ENCODE measurements at regions not wholly inside any gene's neighbourhood (a gene's known extent, or its start where the extent isn't known, plus 50 kb on each side); places are given as distances from the start of the nearest gene placed in this dataset.

DNA sequence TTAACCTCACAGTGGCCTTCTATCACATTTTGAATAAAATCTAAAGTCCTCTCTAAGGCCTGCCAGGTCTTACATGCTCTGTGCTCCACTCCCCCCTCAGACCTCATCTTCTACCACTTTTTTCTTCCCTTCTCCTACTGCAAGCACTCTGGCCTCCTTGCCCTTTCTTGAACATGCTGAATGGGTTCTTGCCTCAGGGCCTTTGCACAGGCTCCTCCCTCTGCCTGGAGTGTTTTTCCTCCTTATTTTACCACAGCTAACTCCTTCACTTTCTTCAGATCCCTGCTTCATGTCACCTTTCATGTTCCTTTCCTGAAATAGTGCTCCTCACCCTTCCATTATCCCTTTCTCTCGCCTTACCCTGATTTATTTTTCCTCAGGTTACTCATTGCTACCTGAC is 97.9 kb upstream of the FOXP4 start:
- TF ChIP-seq, protein P1, sequence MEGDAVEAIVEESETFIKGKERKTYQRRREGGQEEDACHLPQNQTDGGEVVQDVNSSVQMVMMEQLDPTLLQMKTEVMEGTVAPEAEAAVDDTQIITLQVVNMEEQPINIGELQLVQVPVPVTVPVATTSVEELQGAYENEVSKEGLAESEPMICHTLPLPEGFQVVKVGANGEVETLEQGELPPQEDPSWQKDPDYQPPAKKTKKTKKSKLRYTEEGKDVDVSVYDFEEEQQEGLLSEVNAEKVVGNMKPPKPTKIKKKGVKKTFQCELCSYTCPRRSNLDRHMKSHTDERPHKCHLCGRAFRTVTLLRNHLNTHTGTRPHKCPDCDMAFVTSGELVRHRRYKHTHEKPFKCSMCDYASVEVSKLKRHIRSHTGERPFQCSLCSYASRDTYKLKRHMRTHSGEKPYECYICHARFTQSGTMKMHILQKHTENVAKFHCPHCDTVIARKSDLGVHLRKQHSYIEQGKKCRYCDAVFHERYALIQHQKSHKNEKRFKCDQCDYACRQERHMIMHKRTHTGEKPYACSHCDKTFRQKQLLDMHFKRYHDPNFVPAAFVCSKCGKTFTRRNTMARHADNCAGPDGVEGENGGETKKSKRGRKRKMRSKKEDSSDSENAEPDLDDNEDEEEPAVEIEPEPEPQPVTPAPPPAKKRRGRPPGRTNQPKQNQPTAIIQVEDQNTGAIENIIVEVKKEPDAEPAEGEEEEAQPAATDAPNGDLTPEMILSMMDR (IDR thresholded peaks at IDR 0.05) = no peak
- TF ChIP-seq, protein P2, sequence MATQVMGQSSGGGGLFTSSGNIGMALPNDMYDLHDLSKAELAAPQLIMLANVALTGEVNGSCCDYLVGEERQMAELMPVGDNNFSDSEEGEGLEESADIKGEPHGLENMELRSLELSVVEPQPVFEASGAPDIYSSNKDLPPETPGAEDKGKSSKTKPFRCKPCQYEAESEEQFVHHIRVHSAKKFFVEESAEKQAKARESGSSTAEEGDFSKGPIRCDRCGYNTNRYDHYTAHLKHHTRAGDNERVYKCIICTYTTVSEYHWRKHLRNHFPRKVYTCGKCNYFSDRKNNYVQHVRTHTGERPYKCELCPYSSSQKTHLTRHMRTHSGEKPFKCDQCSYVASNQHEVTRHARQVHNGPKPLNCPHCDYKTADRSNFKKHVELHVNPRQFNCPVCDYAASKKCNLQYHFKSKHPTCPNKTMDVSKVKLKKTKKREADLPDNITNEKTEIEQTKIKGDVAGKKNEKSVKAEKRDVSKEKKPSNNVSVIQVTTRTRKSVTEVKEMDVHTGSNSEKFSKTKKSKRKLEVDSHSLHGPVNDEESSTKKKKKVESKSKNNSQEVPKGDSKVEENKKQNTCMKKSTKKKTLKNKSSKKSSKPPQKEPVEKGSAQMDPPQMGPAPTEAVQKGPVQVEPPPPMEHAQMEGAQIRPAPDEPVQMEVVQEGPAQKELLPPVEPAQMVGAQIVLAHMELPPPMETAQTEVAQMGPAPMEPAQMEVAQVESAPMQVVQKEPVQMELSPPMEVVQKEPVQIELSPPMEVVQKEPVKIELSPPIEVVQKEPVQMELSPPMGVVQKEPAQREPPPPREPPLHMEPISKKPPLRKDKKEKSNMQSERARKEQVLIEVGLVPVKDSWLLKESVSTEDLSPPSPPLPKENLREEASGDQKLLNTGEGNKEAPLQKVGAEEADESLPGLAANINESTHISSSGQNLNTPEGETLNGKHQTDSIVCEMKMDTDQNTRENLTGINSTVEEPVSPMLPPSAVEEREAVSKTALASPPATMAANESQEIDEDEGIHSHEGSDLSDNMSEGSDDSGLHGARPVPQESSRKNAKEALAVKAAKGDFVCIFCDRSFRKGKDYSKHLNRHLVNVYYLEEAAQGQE (IDR thresholded peaks at IDR 0.05) = no peak
- no peak for TF ChIP-seq POLR2A (IDR thresholded peaks at IDR 0.05; ENCODE audit: low read length)
- no peak for TF ChIP-seq KDM1A (IDR thresholded peaks at IDR 0.05; ENCODE audit: low read depth)
- no peak for TF ChIP-seq TP53 (CRISPR knock-in tag; IDR thresholded peaks at IDR 0.05)
- no peak for TF ChIP-seq POLR2AphosphoS2 (conservative IDR thresholded peaks at IDR 0.05; ENCODE audit: low read length)
